ENCODE measurements at regions not wholly inside any gene's neighbourhood (a gene's known extent, or its start where the extent isn't known, plus 50 kb on each side); places are given as distances from the start of the nearest gene placed in this dataset.

DNA sequence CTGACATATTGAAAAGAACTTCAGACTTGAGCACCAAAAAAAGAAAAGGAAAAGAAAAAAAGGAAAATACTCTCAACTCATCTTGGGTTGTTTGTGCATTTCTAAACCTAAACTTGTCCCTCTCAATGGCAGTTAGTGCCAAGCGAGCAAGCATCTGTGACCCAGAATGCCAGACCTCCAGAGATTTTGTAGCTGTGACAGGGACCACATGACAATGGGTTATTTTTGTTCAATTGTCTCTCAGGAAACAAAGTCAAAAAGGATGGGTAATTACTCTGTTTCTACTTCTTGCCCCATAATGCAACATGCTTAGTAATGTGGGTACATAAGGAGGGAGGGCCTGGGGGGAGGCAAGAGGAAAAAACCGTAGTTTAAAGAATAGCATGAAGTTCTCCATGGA lies 285.7 kb upstream of the RTL1 start:
- DNase-seq (ENCODE audit: low spot score): no peak

DNA sequence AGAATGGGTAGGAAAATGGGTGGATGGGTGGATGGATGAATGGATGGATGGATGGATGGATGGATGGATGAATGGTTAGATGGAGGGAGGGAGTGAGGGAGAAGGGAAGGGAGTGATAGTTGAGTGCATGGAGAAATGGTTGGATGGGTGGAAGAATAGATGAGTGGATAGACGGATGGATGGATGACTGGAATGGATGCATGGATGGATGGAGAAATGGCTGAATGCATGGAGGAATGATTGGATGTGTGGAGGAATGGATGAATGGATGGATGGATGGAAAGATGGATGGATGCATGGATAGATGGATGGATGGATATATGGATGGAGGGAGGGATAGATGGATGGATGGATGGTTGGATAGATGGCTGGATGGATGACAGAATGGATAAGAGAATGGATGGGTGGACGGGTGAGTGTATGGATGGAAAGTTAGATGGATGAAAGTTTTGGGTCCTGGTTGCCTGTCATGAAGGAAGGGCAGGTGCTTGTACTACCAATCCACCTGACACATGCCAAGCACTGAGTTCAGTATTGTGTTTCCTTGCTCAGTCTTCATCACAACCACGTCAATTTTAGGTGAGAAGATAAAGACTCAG lies 286.5 kb upstream of the RTL1 start:
- no peak for DNase-seq (ENCODE audit: low spot score)

DNA sequence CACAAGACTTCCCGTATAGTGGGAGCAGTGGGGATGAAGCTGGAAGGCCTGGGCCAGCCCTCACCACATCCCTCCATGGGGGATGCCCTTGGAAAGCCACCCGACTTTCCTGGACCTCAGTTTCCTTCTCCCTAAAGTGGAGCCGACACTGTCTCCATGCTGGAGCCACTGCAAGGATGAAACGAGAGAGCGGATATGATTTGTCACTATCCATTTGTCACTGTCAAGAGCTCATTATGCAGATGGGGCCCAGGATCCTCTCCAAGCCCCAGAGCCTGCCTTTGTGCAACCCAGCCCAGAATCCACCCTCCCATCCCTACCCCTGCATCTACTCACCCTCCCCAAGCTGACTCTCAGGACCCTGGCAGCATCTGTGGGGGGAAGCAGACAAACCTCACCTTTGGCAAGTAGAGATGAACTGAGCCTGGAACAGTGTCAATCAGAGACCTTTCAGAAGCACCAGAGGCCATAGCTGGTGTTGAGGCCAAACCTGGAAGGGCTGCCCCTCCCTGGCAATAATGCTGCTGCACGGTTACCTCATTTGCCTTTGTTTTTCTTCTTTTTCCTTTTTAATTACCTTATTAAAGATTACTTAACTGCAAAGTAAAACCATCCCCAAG lies 287.7 kb upstream of the RTL1 start:
- no peak for DNase-seq (ENCODE audit: low spot score)

DNA sequence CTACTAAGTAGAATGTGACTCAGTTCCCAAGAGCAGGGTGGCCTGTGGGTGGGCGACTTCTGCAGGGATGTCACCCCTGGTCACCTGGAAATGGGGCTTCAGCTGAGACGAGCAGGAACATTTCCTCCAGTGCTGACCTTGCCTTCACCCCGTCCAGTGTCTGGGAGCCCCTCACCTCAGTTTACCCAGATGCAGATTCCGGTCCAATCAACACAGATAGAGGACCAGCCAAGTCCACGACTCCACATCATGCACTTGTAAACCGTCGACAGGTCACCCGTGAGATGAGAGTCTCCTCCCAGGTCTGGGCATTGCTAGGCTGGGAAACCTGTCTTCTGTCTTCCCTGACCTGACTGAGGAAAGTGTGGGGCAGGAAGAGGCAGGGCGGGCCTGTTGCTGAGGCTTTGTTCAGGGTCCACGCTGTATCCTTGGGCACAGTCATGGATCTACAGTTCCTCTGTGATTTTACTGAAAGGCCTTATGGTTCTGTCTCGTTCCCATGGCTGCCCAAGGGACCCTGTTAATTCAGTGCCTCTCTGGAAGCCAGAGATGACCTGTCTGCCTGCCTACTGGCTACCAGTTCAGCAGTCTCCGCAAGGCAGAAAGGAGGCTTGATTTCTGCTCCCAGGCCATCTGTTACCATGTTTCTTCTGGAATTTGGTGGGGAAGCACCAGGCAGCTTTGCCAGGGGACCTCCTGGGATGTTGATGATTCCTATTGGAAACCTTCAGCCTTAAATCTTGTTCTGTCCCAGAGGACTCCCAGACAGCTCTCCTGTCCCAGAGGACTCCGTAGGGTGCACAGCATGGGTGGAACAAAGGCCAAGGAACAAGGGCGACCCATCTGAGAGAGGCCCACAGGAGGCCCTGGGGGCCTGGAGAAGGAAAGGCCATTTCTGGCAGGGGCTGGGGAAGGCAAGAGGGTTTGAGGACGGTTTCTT lies 288.5 kb upstream of the RTL1 start:
- DNase-seq (ENCODE audit: low spot score): peak; percentile 73

DNA sequence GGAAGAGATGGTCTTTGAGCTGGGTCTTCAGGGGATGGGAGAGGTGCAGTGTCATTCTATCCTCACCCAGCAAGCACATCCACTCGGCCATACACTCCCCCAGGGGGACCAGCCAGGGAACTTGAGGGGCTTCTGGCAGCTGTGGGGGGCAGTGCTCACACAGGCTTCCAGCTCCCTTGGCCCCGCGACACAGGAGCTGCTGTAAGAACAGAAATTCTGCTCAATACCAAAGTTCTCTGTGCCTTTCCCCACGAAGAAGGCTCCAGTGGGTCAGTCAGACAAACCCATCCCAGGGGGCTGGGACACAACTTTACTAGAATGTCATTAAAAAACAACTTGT lies 289.1 kb upstream of the RTL1 start:
- DNase-seq (ENCODE audit: low spot score): peak; percentile 57

DNA sequence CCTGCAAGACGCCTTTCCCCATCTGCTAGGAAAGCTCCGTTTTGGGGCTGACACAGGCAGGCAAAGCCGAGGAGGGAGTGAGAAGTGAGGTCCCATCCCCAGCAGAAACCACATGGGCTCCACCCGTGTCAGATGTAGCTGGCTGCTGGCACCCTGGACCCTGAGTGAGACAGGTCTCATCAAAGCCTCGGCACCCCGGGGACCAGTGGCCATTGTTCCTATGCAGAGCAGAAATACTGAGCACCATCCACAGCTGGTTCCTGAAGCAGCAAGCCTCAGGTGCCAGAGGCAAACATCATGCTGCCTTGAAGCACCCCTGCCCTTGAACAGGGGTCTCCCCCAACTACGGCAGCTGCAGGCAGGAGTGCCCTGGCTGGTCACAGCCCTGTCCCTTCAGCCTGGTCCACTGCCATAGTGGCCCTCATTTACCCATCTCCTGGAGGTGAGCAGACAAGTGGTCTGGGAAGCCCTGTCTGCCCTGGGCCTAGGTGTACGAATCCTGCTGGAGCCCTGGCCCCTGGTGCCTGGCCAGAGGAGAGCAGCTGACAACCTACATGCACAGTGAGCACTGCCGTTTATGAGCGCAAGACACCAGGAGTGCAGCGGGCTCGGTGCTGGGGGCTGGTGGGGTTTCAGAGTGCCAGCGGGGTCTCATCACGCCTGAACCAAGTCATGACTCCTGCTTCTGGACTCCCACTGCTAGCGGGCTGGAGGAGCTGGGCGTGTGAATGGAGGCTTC lies 289.8 kb upstream of the RTL1 start:
- peak; percentile 86 for DNase-seq (ENCODE audit: low spot score)

DNA sequence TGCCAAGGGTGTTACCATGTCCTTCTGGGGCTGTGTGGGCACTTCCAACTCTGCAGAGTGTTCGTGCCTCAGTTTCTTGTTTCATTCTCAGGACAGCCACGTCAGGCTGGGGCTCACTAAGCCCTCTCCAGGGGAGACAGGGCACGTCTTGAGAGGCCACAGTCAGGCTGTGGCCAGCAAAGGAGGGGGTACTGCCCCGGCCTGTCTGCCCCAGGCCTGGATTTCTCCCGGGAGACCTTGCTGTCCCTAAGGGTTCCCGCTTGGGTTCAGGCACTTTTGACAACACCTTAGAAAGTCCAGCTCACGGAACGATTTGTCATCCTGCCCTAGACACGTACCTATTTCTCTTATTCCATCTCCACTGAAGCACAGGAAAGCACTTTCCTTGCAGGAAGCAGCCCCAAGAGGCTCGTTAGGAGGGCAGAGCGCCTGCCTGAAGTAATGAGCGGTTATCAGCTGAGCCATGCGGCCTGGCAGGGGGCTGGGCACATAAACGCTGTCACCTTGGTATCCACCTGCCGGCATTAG lies 290.4 kb upstream of the RTL1 start:
- peak; percentile 51 for DNase-seq (ENCODE audit: low spot score)

DNA sequence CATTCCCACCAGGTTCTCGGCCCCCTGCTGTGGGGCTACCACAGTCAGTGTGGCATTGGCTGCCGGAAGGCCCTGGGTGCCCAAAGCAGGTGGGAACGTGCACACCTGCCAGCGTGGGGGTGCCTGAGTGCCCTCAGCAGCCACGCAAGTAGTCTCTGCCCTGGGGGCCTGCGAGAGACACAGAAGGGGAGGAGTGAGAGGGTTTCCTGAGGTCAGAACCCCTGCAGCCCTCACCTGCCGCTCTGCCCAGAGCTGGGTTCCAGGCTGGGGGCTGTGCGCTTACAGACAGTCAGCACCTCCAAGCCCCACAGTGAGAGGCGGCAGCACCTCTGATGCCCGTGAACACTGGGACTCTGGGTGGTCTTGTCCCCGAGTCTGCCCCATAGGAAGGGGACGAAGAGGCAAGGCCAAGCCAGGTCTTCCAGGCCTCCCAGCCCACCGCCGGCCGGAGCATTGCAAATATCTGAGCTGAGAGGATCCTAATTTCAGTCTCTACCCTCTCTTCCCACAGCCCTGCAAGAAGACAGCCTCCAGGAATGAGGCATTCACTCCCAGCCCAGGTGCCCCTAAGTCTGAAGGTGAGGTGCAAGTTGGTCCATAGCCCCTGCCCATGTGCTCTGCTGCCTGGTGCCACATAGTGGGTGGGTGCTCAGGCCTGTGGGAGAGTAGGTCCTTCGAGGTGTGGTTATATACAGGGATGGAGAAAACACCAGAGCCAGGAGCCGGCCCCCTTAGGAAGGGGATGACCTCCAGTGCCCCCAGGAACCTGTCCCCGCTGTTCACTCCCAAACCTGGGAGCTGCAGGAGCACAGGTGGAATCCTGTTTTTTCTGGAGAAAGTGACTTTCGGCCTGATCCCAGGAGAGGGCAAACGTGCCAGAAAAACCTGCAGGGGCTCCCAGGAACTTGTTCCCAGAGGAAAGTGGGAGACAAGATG lies 291.1 kb upstream of the RTL1 start:
- peak; percentile 82 for DNase-seq (ENCODE audit: low spot score)

DNA sequence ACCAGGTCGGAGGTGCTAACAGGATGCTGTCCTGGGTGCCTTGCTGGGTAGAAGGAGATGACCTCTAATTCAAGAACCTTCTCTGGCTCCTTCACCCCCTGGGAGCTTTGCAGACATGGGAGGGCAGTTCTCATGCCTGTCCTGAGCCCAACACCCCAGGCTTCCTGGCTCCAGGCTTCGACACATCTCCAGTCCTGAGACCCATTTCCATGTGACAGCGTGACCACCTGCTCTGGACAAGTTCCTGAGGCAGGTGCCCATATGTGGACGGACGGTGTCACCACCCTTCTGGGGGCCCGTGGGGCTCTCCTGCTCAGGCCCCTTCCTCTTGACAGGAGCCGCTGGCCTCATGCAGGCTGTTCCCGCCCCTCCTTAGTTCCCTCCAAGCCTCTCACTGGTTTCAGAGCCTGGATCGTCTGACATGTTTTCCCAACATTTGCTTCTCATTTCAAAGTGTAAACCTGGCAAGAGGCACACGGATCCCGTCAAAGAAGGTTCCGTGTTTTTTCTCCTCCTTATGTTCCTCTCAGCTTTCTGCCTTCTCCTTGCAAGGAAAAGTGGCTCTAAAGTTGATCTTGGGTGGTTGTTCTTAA lies 291.9 kb upstream of the RTL1 start:
- peak; percentile 77 for DNase-seq (ENCODE audit: low spot score)

DNA sequence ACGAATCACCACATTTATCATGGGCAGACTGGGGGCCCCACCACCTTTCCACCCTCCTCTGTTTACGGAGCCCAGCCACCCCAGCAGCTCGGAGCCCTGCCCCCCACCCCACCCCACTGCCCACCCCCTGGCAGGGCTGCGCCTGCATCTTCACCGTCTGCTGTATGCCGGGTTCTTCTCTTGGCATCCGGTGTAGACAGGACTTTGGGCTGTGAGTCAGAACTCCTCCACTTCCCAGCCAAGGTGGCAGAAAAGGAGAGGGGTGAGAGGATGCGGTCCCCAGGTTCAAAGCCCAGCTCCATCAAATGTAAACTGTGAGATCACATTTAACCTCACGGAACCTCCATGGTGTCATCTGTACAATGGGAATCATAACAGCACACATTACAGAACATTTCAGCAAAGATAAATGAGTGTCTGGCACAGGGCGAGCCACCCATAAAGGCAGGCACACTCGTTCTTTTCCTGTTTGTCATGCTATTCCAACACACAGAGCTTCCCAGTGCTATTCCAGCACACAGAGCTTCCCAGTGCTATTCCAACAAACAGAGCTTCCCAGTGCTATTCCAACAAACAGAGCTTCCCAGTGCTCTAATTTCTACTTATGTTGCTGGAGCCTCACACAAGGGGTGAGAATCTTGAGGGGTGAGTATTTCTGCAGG lies 292.7 kb upstream of the RTL1 start:
- peak; percentile 68 for DNase-seq (ENCODE audit: low spot score)

DNA sequence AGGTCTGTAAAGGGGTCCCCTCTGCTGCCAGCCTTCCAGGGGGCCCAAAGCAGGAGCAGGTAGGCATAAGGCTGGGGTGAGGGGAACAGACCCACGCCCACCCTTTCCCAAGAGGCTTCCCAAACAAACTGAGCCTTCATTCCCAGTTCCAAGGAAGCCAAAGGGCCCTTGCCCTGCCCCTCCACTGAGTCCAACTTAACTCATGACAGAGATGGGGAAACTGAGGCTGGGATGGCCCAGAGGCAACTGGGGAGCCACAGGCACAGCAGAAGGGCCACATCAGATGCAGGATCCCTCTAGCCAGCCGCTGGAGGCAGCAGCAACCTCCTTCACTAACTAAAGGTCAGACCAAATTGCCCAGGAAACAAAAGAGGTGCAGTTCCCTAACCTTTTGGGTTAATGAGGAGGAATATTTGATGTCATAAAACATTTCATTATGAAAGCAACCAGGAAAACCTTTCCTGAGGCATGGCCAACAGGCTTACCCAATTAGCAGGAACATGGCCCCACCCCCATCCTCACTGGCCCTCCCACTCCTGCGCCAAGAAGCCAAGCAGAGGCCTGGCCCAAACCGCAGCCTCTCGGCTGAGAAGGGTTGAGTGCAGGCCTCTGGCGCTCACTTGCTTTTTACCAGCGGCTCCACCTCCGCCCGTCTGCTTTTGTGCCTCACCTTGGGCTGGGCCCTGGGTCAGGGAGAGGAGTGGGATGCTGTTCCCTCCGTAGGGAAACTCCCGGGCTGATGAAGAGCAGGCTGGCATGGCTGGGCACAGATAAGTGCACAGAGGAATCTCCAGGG lies 293.5 kb upstream of the RTL1 start:
- peak; percentile 81 for DNase-seq (ENCODE audit: low spot score)

DNA sequence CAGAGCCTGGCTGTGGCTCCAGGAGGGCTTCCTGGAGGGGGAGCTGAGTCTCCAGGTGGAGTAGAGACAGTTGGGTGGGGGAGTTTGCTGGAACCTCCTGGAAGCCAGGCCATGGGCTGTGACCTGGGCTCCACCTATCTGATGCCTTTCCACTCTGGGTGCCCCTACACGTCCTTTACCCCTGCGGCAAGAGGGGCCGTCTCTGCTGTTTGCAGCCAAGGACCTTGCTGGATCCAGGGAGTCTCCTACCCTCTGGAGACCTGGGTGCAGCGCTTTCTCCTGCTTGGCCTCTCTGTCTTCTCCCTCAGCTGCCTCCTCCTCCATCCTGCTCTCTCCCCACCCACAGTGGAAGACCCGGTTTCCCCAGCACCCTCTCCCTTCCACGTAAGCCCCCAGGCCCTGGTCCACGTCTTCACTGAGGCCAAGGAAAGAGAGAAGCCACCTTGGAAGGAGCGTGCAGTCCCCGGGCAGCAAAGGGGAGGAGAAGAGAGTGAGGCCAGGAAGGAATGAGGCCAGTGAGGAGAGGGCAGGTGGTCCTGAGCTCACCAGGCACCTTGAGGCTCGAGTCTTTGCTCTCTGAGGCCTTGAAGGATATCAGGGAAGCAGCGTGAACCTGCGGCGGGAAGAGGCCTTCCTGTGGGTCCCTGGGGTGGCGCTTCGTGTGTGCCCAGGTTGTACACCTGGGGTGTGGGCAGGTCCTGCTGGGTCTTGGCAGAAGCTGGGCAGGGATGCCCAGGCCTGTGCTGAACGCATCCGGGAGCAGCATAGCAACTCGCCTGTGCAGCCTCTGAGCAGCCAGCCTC lies 294.3 kb upstream of the RTL1 start:
- DNase-seq (ENCODE audit: low spot score): peak; percentile 64

DNA sequence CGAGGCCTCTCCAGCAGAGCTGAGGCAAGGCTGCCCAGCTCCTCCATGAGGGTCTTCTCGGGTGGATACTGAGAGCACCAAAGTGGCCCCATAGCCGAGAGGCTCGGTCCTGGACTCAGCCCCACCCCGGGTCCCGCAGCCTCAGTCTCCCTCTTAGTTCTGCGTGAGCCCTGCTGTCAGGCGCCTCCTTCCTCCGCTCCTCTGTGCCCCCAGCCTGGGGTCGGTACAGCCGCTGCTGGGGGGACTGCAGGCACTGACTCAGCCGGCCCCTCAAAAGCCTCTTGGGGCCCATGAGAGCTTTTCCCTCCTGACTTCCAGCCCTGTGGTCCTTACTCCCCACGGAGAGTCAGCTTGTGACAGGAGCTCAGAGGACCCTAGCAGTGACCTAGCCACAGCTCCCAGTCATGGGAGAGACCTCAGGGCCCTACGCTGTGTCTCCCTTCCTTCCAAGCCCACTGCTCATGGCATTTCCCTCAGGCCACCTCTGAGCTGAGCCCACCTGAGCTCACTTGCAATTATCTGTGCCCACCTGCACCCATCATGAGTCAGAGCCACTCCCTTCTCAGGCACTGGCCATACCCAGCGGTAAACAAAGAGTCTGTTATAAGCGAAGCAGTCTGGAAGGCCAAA lies 295.0 kb upstream of the RTL1 start:
- DNase-seq (ENCODE audit: low spot score): peak; percentile 72

DNA sequence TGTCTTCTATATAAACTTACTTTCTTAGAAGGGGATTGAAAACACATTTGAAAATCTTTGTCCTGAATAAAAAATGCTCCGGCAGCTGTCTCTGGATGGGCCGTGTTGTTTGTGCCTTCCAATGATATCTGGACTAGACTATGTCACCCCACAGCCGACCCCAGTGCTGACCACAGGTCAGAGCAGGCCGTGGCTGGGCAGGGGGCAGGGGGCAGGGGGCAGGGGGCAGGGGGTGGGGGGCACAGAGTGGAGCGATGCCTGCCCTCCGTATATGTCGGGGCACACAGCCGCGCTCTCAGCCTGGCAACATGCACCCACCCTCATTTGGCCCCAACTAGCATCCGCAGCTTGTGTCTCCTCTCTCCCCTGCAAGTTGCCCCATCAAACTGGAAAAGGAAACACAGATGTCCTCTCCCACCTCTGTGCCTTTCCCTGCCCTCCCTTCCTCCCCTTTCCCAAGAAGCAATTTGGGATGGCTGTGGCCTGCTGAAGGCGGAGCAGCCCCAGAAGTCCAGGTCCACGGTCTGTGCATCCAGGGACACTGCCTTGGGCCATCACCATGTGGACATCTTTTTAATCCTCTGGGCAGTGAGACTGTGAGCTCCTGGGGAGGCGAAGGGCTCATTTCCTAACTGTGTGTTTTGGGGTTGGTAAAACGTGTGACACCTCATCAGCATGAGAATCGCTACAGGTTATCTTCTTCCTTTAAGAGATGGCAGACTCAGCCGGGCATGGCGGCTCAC lies 295.7 kb upstream of the RTL1 start:
- DNase-seq (ENCODE audit: low spot score): peak; percentile 76

DNA sequence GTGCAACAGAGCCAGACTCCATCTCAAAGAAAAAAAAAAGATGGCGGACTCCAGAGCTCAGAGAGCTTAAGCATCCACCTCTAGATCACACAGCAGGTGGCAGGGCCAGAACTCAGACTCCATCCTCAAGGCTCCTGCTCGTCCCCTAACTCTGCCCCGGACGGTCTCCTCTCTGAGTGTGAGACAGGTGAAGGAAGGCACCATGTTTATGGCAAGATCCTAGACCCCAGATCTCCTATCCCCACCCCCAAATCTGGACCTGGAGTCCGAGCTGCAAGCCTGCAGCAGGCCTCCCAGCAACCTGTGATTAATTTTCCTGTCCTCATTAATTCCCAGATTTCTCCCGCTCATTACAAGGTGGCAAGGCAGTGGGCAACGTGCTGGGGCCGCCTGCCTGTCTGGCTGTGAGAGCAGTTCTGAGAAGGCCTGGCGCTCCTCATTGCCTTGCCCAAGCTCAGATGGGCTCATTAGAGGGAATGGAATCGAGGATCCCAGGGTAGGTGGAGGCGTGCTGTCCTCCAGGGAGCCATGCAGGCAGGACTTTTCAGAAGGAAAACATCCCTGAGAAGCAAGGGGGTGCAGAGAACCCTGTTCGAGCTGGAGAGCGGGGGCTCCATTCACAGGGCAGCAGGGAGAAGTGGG lies 296.6 kb upstream of the RTL1 start:
- peak; percentile 72 for DNase-seq (ENCODE audit: low spot score)
